ENCODE measurements at regions not wholly inside any gene's neighbourhood (a gene's known extent, or its start where the extent isn't known, plus 50 kb on each side); places are given as distances from the start of the nearest gene placed in this dataset.

DNA sequence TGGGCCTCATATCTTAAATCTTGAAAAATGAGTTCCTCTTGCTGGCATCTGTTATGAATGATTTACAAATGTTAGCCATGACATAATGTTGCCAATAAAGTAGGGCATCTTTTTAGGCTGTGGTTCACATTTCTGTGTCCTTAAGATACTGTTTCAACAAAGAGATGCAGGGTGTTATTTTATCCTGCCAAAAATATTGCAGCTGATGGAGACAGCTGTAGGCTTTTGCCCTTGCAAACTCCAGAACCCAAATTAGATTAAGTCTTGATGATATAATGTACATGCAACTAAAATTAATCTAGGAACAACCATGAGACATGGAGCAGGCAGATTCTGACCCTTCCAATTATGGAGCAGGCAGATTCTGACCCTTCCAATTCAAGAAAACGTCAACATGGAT is 228.2 kb upstream of the GRIN3A start:
- no peaks in the 10 kb centered on the region for H3K9me3 ChIP-seq (ENCODE audit: insufficient read depth in 2 of 2, low read depth in 1 of 2, low read length in 1 of 2)
- H3K56ac ChIP-seq (replicated peaks; ENCODE audit: insufficient read length, low read depth, low read length) = no peak overlapping the region
- H2BK20ac ChIP-seq (ENCODE audit: low read length) = no peak overlapping the region
- no peak overlapping the region for H3K9ac ChIP-seq (replicated peaks in 1 of 4; ENCODE audit: extremely low read depth in 1 of 4, low read depth in 3 of 4, low read length in 3 of 4)
- H3K79me1 ChIP-seq (ENCODE audit: low read depth, low read length) = no peaks in the 10 kb centered on the region
- H3K4me1 ChIP-seq (replicated peaks in 1 of 4; ENCODE audit: control insufficient read depth in 3 of 4, insufficient read depth in 4 of 4, low read length in 3 of 4) = no peaks in the 10 kb centered on the region
- no peak overlapping the region for H2BK120ac ChIP-seq (replicated peaks; ENCODE audit: low read depth, low read length)
- no peak overlapping the region for H3K4ac ChIP-seq (replicated peaks; ENCODE audit: insufficient read length, low read depth, low read length)
- no peak overlapping the region for H3K4me3 ChIP-seq (ENCODE audit: extremely low read depth in 1 of 4, insufficient read depth in 2 of 4, low read depth in 3 of 4, low read length in 4 of 4)
- DNase-seq (ENCODE audit: low read depth in 1 of 2, low spot score in 2 of 2) (no peak), FAIRE-seq (no peak)
- ChIA-PET POLR2A (ENCODE audit: partially characterized antibody) (no interaction called here), CTCF (ENCODE audit: partially characterized antibody) (no interaction called here)
- no peak overlapping the region for H3K23ac ChIP-seq (ENCODE audit: insufficient read length)
- H3K79me2 ChIP-seq (ENCODE audit: control insufficient read depth in 1 of 2, insufficient read depth in 2 of 2, low read length in 2 of 2) = no peaks in the 10 kb centered on the region
- H3K4me2 ChIP-seq (ENCODE audit: insufficient read depth in 1 of 2, low read depth in 2 of 2, low read length in 2 of 2) = no peak overlapping the region
- no peak for TF ChIP-seq SP4 (IDR thresholded peaks at IDR 0.05; ENCODE audit: low read length)
- TF ChIP-seq TAF7 (optimal IDR thresholded peaks at IDR 0.05; ENCODE audit: borderline replicate concordance, low read depth, low read length) = no peak
- TF ChIP-seq, protein P1, sequence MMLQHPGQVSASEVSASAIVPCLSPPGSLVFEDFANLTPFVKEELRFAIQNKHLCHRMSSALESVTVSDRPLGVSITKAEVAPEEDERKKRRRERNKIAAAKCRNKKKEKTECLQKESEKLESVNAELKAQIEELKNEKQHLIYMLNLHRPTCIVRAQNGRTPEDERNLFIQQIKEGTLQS (IDR thresholded peaks at IDR 0.05; ENCODE audit: insufficient read depth, low read depth, low read length) = no peak
- no peak for TF ChIP-seq POLR2AphosphoS5 (IDR thresholded peaks at IDR 0.05; ENCODE audit: low read depth, low read length)
- TF ChIP-seq RNF2 (IDR thresholded peaks at IDR 0.05; ENCODE audit: borderline replicate concordance, low read depth, low read length, missing control alignments, poor library complexity, severe bottlenecking) = no peak
- TF ChIP-seq, protein P2, sequence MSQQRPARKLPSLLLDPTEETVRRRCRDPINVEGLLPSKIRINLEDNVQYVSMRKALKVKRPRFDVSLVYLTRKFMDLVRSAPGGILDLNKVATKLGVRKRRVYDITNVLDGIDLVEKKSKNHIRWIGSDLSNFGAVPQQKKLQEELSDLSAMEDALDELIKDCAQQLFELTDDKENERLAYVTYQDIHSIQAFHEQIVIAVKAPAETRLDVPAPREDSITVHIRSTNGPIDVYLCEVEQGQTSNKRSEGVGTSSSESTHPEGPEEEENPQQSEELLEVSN (IDR thresholded peaks at IDR 0.05) = no peak
- TF ChIP-seq CHD2 (IDR thresholded peaks at IDR 0.05; ENCODE audit: low read length) = no peak
- TF ChIP-seq MAFK (IDR thresholded peaks at IDR 0.05; ENCODE audit: low read depth, low read length) = no peak
- no peaks in the 10 kb centered on the region for H3K27me3 ChIP-seq (replicated peaks in 1 of 4; ENCODE audit: control insufficient read depth in 3 of 4, extremely low read depth in 1 of 4, insufficient read depth in 3 of 4, low read length in 3 of 4)
- WGBS, 2 experiments (ENCODE audit: extremely low coverage in 1 of 2, insufficient coverage in 1 of 2, insufficient read length in 1 of 2, insufficient replicate concordance in 2 of 2, low coverage in 1 of 2, low lambda C conversion rate in 2 of 2, missing lambda C conversion rate in 1 of 2) = 57% methylated on average over 1 of the region's 1 CpG; no CpG with 5 or more reads in 1 of the 2 experiments
- no peak overlapping the region for H3K14ac ChIP-seq (ENCODE audit: insufficient read length)
- H2AFZ ChIP-seq (ENCODE audit: low read length) = no peak overlapping the region
- no peak overlapping the region for H4K5ac ChIP-seq (ENCODE audit: insufficient read length, low read depth, low read length)
- H4K91ac ChIP-seq (replicated peaks; ENCODE audit: insufficient read length, low read length) = no peak overlapping the region
- no peak overlapping the region for H2BK15ac ChIP-seq (ENCODE audit: low read length)
- no peak overlapping the region for H3K27ac ChIP-seq (ENCODE audit: low read depth, low read length)
- H2BK12ac ChIP-seq (ENCODE audit: low read depth, low read length) = no peak overlapping the region
- no peak overlapping the region for H2AK5ac ChIP-seq (ENCODE audit: low read depth, low read length)
- H4K8ac ChIP-seq (ENCODE audit: extremely low read depth, insufficient read depth, low read length) = no peak overlapping the region
- no peak overlapping the region for H3K18ac ChIP-seq (ENCODE audit: extremely low read depth, low read length)
- no peaks in the 10 kb centered on the region; the same call in 1 of the 2 replicates for H3K23me2 ChIP-seq (ENCODE audit: low read depth, low read length)
- no peak overlapping the region for H2BK5ac ChIP-seq (ENCODE audit: low read depth, low read length)
- no peaks in the 10 kb centered on the region for H3K36me3 ChIP-seq (ENCODE audit: control insufficient read depth in 2 of 4, insufficient read depth in 4 of 4, low read length in 3 of 4)
- H4K20me1 ChIP-seq (replicated peaks in 1 of 2; ENCODE audit: control insufficient read depth in 1 of 2, insufficient read depth in 2 of 2, low read length in 2 of 2) = no peaks in the 10 kb centered on the region

All from H1 (cell line).